ENCODE measurements at regions not wholly inside any gene's neighbourhood (a gene's known extent, or its start where the extent isn't known, plus 50 kb on each side); places are given as distances from the start of the nearest gene placed in this dataset.

- no peak overlapping the region for H3K27ac ChIP-seq (ENCODE audit: low read length)
- POLR2A ChIA-PET, result no interaction called here
- in situ Hi-C loops (cut with HindIII; ENCODE audit: low pct_unique_long_range_greater_than_20kb, low sequenced_read_pairs) (no loop called here), intact Hi-C loops (cut with micrococcal nuclease; ENCODE audit: unreplicated experiment) (no loop called here)
- no peaks in the 10 kb centered on the region for H3K9me3 ChIP-seq (ENCODE audit: control insufficient read depth, insufficient read depth, low read depth, low read length)
- H3K27me3 ChIP-seq (ENCODE audit: control insufficient read depth, insufficient read depth, low read length), result no peaks in the 10 kb centered on the region
- BruUV-seq (replicated peaks), result no TSS peak
- no peak for ATAC-seq
- no peak overlapping the region for H3K4me3 ChIP-seq (ENCODE audit: low read depth in 2 of 2, low read length in 2 of 2)
- CTCF ChIA-PET, result no interaction called here
- no peak for TF ChIP-seq POLR2AphosphoS5 (IDR thresholded peaks at IDR 0.05; ENCODE audit: low read depth, low read length)
- TF ChIP-seq CTCF (IDR thresholded peaks at IDR 0.05), result no peak
- no peak for TF ChIP-seq TCF7L2 (IDR thresholded peaks at IDR 0.05; ENCODE audit: low read depth, low read length)
- no peak for TF ChIP-seq REST (IDR thresholded peaks at IDR 0.05; ENCODE audit: insufficient read depth in 1 of 2, low read depth in 2 of 2, low read length in 1 of 2)
- TF ChIP-seq SIN3A (IDR thresholded peaks at IDR 0.05; ENCODE audit: borderline replicate concordance, insufficient read depth, low read depth, low read length), result no peak
- H3K36me3 ChIP-seq (ENCODE audit: control insufficient read depth, insufficient read depth, low read length), result no peaks in the 10 kb centered on the region
- no peak for DNase-seq (ENCODE audit: low read depth, low spot score)
- H3K4me1 ChIP-seq (ENCODE audit: control insufficient read depth, insufficient read depth, low read length), result no peaks in the 10 kb centered on the region
These were observed 298.8 kb upstream of the TENM4 start for GRCh38 chr11:79739591-79739990.

- Histone ChIP-seq H3K27me3 (ENCODE audit: control insufficient read depth, insufficient read depth, low read length) (no peaks in the 10 kb centered on the region), H3K4me1 (ENCODE audit: control insufficient read depth, insufficient read depth, low read length) (no peaks in the 10 kb centered on the region), H3K9me3 (ENCODE audit: control insufficient read depth, insufficient read depth, low read depth, low read length) (no peaks in the 10 kb centered on the region), H3K36me3 (ENCODE audit: control insufficient read depth, insufficient read depth, low read length) (no peaks in the 10 kb centered on the region), H3K4me3 (ENCODE audit: low read depth in 2 of 2, low read length in 2 of 2) (no peak overlapping the region), H3K27ac (ENCODE audit: low read length) (no peak overlapping the region)
- no TSS peak for BruUV-seq (replicated peaks)
- no peak for DNase-seq (ENCODE audit: low read depth, low spot score)
- no peak for ATAC-seq
- CTCF ChIA-PET, result no interaction called here
- intact Hi-C loops (cut with micrococcal nuclease; ENCODE audit: unreplicated experiment), result no loop called here
- POLR2A ChIA-PET, result no interaction called here
- TF ChIP-seq REST (IDR thresholded peaks at IDR 0.05; ENCODE audit: insufficient read depth in 1 of 2, low read depth in 2 of 2, low read length in 1 of 2) (no peak), POLR2AphosphoS5 (IDR thresholded peaks at IDR 0.05; ENCODE audit: low read depth, low read length) (no peak), SIN3A (IDR thresholded peaks at IDR 0.05; ENCODE audit: borderline replicate concordance, insufficient read depth, low read depth, low read length) (no peak), CTCF (IDR thresholded peaks at IDR 0.05) (no peak), TCF7L2 (IDR thresholded peaks at IDR 0.05; ENCODE audit: low read depth, low read length) (no peak)
- in situ Hi-C loops (cut with HindIII; ENCODE audit: low pct_unique_long_range_greater_than_20kb, low sequenced_read_pairs), result no loop called here
These were observed 286.4 kb upstream of the TENM4 start for GRCh38 chr11:79727221-79727620.

All from Panc1 (cell line).